ENCODE measurements at regions not wholly inside any gene's neighbourhood (a gene's known extent, or its start where the extent isn't known, plus 50 kb on each side); places are given as distances from the start of the nearest gene placed in this dataset.

DNA sequence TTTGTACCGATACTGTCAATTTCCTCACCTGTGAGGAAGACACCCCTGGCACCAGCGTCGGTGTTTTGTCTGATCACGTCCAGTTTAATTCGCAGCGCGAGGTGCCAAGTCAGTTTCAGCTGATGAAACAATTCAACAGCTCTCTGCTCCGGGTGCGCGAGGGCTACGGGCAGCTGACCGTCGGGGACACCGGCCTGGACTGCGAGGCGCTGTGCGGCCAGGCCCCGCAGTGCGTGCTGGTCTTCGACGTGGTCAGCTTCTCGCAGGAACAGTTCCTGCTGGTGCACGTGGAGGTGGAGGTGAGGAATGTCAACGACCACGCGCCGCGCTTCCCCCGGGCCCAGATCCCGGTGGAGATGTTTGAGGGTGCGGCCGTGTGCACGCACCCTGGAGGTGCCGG lies 171.5 kb downstream of the OLFM4 start:
- no peak for DNase-seq (ENCODE audit: low read depth)
- H3K4me3 ChIP-seq (ENCODE audit: low read length), result no peak overlapping the region
- TF ChIP-seq, protein P1, sequence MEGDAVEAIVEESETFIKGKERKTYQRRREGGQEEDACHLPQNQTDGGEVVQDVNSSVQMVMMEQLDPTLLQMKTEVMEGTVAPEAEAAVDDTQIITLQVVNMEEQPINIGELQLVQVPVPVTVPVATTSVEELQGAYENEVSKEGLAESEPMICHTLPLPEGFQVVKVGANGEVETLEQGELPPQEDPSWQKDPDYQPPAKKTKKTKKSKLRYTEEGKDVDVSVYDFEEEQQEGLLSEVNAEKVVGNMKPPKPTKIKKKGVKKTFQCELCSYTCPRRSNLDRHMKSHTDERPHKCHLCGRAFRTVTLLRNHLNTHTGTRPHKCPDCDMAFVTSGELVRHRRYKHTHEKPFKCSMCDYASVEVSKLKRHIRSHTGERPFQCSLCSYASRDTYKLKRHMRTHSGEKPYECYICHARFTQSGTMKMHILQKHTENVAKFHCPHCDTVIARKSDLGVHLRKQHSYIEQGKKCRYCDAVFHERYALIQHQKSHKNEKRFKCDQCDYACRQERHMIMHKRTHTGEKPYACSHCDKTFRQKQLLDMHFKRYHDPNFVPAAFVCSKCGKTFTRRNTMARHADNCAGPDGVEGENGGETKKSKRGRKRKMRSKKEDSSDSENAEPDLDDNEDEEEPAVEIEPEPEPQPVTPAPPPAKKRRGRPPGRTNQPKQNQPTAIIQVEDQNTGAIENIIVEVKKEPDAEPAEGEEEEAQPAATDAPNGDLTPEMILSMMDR (conservative IDR thresholded peaks at IDR 0.05; ENCODE audit: low read depth, low read length), result no peak

DNA sequence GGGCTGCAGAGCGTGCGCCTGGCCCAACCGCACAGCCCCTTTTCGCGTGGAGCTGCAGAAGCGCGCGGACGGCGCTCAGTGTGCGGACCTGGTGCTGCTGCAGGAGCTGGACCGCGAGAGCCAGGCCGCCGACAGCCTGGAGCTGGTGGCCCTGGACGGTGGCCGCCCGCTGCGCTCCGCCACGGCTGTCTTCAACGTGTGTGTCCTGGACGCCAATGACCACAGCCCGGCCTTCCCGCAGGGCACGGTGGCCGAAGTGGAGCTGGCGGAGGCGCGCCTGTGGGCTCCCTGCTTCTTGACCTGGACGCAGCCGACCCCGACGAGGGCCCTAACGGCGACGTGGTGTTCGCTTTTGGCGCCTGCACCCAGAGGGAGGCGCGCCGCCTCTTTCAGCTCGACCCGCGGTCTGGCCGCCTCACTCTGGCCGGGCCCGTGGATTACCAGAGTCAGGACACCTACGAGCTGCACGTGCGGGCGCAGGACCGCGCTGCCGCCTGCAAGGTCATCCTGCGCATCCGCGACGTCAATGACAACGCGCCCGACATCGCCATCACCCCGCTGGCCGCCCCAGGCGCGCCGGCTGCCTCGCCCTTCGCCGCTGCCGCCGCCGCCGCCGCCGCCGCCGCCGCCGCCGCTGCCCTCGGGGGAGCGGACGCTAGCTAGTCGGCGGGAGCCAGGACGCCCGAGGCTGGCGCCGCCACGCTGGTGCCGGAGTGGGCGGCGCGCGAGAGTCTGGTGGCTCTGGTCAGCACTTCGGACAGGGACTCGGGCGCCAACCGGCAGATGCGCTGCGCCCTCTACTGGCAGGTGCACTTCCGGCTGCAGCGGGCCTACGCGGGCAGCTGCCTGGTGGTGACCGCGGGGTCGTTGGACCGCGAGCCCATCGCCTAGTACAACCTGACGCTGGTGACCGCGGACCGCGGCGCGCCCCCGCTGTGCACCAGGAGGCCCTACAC lies 172.2 kb downstream of the OLFM4 start:
- TF ChIP-seq, protein P1 (conservative IDR thresholded peaks at IDR 0.05; ENCODE audit: low read depth, low read length), result peak; percentile 59
- H3K4me3 ChIP-seq (ENCODE audit: low read length), result no peak overlapping the region
- no peak for DNase-seq (ENCODE audit: low read depth)

DNA sequence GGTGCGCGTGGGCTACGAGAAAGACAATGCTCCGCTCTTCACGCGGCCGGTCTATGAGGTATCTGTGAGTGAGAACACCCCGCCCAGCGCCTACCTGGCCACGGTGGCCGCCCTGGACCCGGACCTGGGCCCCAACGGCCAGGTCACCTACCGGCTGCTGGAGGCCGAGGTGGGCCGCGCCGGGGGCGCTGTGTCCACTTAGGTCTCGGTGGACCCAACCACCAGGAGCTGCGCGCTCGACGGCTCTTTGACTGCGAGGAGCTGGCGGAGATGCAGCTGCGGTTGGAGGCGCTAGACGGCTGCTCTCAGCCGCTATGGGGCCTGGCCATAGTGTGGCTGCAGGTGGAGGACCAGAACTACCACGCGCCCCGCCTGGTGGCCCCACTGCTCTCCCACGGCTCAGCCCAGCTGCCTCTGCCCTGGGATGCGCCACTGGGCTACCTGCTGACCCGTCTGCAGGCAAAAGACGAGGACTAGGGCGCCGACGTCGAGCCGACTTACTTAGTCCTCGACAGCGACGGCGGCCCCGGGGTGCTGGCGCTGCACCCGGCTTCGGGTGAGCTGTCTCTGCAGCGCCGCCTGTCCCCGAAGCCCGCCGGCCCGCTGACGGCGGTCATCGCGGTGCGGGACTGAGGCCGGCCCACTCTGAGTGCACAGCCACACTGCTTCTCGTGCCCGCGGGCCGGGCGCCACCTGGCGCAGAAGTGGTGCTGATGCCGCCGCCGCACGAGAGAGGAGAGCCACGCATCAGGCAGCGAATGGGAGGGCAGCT lies 173.0 kb downstream of the OLFM4 start:
- DNase-seq (ENCODE audit: low read depth), result no peak
- TF ChIP-seq, protein P1 (conservative IDR thresholded peaks at IDR 0.05; ENCODE audit: low read depth, low read length), result peak; percentile 13
- H3K4me3 ChIP-seq (ENCODE audit: low read length), result no peak overlapping the region

DNA sequence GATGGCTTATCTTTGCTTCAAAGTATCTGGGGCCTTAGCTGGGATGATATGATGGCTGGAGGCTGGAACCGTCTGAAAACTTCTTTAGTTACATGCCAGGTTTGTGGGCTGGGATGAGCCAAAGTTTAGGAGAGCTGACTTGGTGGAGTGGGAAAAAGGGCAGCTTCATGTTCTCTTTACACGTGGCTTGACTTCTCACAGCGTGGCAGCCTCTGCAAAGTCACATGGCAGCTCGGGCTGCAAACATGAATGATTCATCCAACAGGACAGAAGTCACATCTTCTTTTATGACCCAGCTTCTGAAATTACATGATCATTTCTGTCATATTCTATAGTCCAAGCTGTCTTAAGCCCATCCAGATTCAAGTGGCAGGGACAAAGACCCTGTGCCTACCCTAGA lies 176.0 kb downstream of the OLFM4 start:
- TF ChIP-seq, protein P1 (conservative IDR thresholded peaks at IDR 0.05; ENCODE audit: low read depth, low read length), result no peak
- H3K4me3 ChIP-seq (ENCODE audit: low read length), result no peak overlapping the region
- no peak for DNase-seq (ENCODE audit: low read depth)

DNA sequence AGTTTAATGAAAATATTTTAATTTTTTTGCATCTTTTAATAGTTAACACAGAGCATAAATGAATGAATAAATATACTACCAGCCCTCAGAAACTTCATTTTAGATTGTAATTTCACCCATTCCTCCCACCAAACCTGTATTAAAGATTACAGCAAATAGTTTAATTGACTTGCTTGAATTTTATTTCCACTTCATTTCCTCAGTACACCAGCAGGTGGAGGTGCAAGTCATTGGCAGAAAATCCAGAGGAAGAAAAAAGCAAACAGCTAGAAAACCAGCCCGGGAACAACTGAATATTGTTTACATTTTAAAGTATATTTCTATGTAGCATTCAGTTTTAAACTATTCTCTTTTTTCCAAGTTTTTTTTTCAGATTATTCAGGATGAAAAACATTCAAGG lies 177.8 kb downstream of the OLFM4 start:
- TF ChIP-seq, protein P1 (conservative IDR thresholded peaks at IDR 0.05; ENCODE audit: low read depth, low read length), result peak; percentile 51
- no peak overlapping the region for H3K4me3 ChIP-seq (ENCODE audit: low read length)
- DNase-seq (ENCODE audit: low read depth), result no peak

DNA sequence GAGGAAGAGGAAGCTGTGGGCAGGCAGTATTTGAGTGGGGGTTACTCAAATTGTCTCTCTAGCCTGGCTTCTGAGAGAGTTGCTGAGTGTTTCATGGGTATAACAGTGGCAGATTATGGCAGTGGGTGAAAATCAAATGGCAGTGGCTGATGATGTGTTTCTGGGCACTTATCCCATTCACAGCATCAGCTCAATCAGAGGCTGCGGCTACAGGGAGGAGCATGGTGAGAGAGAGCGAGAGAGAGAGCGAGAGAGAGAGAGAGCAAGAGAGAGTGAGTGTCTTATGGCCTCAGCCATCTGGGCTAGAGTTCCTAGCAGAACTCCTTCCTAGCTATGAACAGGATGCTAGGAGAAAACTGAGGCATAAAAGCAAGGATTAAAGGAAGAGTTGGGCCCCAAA lies 178.9 kb downstream of the OLFM4 start:
- no peak for DNase-seq (ENCODE audit: low read depth)
- H3K4me3 ChIP-seq (ENCODE audit: low read length), result no peak overlapping the region
- TF ChIP-seq, protein P1 (conservative IDR thresholded peaks at IDR 0.05; ENCODE audit: low read depth, low read length), result no peak

Data from retinal pigment epithelial cell (primary cell).